ENCODE measurements at regions not wholly inside any gene's neighbourhood (a gene's known extent, or its start where the extent isn't known, plus 50 kb on each side); places are given as distances from the start of the nearest gene placed in this dataset.

DNA sequence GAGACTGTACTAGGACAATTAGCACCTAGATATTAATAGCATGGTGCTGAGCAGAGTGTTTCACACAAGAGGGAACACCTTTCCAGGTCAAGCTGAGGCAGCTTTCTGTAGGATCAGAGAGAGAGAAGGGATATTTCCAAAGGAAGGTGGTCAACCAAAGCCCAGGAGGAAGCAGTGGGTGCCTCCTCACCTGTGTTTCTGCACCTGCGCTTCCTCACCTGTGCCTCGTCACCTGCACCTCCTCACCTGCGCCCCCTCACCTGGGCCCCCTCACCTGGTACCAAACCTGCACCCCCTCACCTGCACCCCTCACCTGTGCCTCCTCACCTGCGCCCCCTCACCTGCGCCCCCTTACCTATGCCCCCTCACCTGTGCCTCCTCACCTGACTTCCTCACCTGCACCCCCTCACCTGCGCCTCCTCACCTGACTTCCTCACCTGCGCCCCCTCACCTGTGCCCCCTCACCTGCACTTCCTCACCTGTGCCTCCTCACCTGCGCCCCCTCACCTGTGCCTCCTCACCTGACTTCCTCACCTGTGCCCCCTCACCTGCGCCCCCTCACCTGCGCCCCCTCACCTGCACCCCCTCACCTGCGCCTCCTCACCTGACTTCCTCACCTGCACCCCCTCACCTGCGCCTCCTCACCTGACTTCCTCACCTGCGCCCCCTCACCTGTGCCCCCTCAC is 67.9 kb downstream of the TTLL2 start:
- H3K4me3 Mint-ChIP-seq, result no peak overlapping the region
- H3K9me3 Mint-ChIP-seq, result peaks cover 4% of the 10 kb centered on the region
- DNase-seq (ENCODE audit: low spot score), result no peak
- H3K36me3 Mint-ChIP-seq, result no peaks in the 10 kb centered on the region
- no peak overlapping the region for H3K27ac Mint-ChIP-seq
- no peaks in the 10 kb centered on the region for H3K27me3 Mint-ChIP-seq
- no peaks in the 10 kb centered on the region for H3K4me1 Mint-ChIP-seq (ENCODE audit: low read depth in 2 of 2)
- ATAC-seq, result no peak

DNA sequence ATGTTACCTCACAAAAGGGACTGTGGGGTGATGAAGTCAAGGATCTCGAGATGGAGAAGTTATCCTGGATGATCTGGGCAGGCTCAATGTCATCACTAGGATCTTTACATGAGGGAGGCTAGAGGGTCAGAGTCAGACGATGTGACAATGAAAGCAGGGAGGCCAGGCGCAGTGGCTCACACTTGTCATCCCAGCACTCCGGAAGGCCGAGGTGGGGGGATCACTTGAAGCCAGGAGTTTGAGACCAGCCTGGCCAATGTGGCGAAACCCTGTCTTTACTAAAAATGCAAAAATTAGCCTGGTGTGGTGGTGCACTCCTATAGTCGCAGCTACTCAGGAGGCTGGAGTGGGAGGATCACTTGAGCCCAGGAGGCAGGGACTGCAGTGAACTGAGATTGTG is 68.8 kb downstream of the TTLL2 start:
- H3K9me3 Mint-ChIP-seq, result peaks cover 3% of the 10 kb centered on the region
- H3K27ac Mint-ChIP-seq, result no peak overlapping the region
- H3K36me3 Mint-ChIP-seq, result no peaks in the 10 kb centered on the region
- ATAC-seq (no peak), DNase-seq (ENCODE audit: low spot score) (no peak)
- no peaks in the 10 kb centered on the region for H3K4me1 Mint-ChIP-seq (ENCODE audit: low read depth in 2 of 2)
- no peaks in the 10 kb centered on the region for H3K27me3 Mint-ChIP-seq
- H3K4me3 Mint-ChIP-seq, result no peak overlapping the region

GRCh38 chr6:167394339-167394738 is 69.5 kb downstream of the TTLL2 start:
- ATAC-seq, result no peak
- no peaks in the 10 kb centered on the region for H3K27me3 Mint-ChIP-seq
- H3K27ac Mint-ChIP-seq, result no peak overlapping the region

GRCh38 chr6:167394820-167395219 is 69.9 kb downstream of the TTLL2 start:
- Mint-ChIP-seq H3K9me3 (no peaks in the 10 kb centered on the region), H3K4me1 (ENCODE audit: low read depth in 2 of 2) (no peaks in the 10 kb centered on the region), H3K27me3 (no peaks in the 10 kb centered on the region), H3K27ac (no peak overlapping the region), H3K4me3 (no peak overlapping the region), H3K36me3 (no peaks in the 10 kb centered on the region)
- no peak for DNase-seq (ENCODE audit: low spot score)
- no peak for ATAC-seq

More at GRCh38 chr6:167394339-167394738, 69.5 kb downstream of the TTLL2 start:
- no peaks in the 10 kb centered on the region for H3K36me3 Mint-ChIP-seq
- DNase-seq (ENCODE audit: low spot score), result no peak
- H3K4me1 Mint-ChIP-seq (ENCODE audit: low read depth in 2 of 2), result no peaks in the 10 kb centered on the region
- no peak overlapping the region for H3K4me3 Mint-ChIP-seq
- no peaks in the 10 kb centered on the region for H3K9me3 Mint-ChIP-seq

- Mint-ChIP-seq H3K9me3 (no peaks in the 10 kb centered on the region), H3K4me3 (no peak overlapping the region), H3K4me1 (ENCODE audit: low read depth in 2 of 2) (no peaks in the 10 kb centered on the region), H3K27me3 (no peaks in the 10 kb centered on the region), H3K27ac (no peak overlapping the region), H3K36me3 (no peaks in the 10 kb centered on the region)
- DNase-seq (ENCODE audit: low spot score) (no peak), ATAC-seq (no peak)
Observed at GRCh38 chr6:167396068-167396658, 71.3 kb downstream of the TTLL2 start.

GRCh38 chr6:167396659-167397490 is 72.0 kb downstream of the TTLL2 start:
- peak in 1 of 2 donors; percentile 38 for ATAC-seq

DNA sequence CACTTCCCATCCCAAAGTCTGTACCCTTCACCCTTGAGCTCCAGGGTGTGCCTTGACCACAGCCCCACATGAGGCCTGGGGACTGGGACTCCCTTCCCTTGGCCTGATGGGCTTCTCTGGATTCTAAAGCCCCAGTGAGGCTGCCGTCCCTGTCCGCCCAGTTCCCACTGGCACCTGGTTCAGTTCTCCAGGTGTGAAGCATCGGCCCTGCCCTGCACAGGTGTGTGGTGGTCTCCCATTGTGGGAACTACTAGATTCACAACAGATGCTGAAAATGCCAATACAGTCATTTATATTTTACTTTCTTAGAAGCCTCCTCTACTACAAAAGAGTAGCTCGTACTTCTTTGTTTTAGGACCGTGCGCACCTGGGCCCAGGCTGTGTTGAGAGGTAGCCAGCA is 72.8 kb downstream of the TTLL2 start:
- ATAC-seq (no peak), DNase-seq (ENCODE audit: low spot score) (no peak)
- Mint-ChIP-seq H3K36me3 (no peaks in the 10 kb centered on the region), H3K27me3 (peaks cover 0 to 2% of the 10 kb centered on the region in 2 donors), H3K4me3 (no peak overlapping the region), H3K27ac (no peak overlapping the region), H3K9me3 (no peaks in the 10 kb centered on the region), H3K4me1 (ENCODE audit: low read depth in 2 of 2) (no peaks in the 10 kb centered on the region)

More at GRCh38 chr6:167396659-167397490, 72.0 kb downstream of the TTLL2 start:
- Mint-ChIP-seq H3K4me3 (no peak overlapping the region), H3K27ac (no peak overlapping the region), H3K27me3 (peaks cover 0 to 2% of the 10 kb centered on the region in 2 donors), H3K4me1 (ENCODE audit: low read depth in 2 of 2) (no peaks in the 10 kb centered on the region), H3K36me3 (no peaks in the 10 kb centered on the region), H3K9me3 (no peaks in the 10 kb centered on the region)
- no peak for DNase-seq (ENCODE audit: low spot score)

GRCh38 chr6:167398214-167399050 is 73.5 kb downstream of the TTLL2 start:
- DNase-seq (ENCODE audit: low spot score) (no peak), ATAC-seq (no peak)
- Mint-ChIP-seq H3K27ac (no peak overlapping the region), H3K4me1 (ENCODE audit: low read depth in 2 of 2) (no peaks in the 10 kb centered on the region), H3K36me3 (no peaks in the 10 kb centered on the region), H3K9me3 (no peaks in the 10 kb centered on the region), H3K27me3 (peaks cover 0 to 2% of the 10 kb centered on the region in 2 donors), H3K4me3 (no peak overlapping the region)

GRCh38 chr6:167399051-167399387 is 74.1 kb downstream of the TTLL2 start:
- Mint-ChIP-seq H3K4me1 (ENCODE audit: low read depth in 2 of 2) (no peaks in the 10 kb centered on the region), H3K9me3 (no peaks in the 10 kb centered on the region), H3K27ac (no peak overlapping the region), H3K36me3 (no peaks in the 10 kb centered on the region), H3K27me3 (peaks cover 0 to 4% of the 10 kb centered on the region in 2 donors), H3K4me3 (no peak overlapping the region)
- DNase-seq (ENCODE audit: low spot score) (no peak), ATAC-seq (no peak)

GRCh38 chr6:167399599-167399998 is 74.7 kb downstream of the TTLL2 start:
- ATAC-seq (no peak), DNase-seq (ENCODE audit: low spot score) (no peak)
- Mint-ChIP-seq H3K4me3 (no peak overlapping the region), H3K4me1 (ENCODE audit: low read depth in 2 of 2) (no peaks in the 10 kb centered on the region), H3K36me3 (no peaks in the 10 kb centered on the region), H3K27me3 (peaks cover 0 to 4% of the 10 kb centered on the region in 2 donors), H3K27ac (no peak overlapping the region), H3K9me3 (no peaks in the 10 kb centered on the region)

- Mint-ChIP-seq H3K4me1 (ENCODE audit: low read depth in 2 of 2) (no peaks in the 10 kb centered on the region), H3K36me3 (no peaks in the 10 kb centered on the region), H3K27me3 (peaks cover 9 to 10% of the 10 kb centered on the region in 2 donors), H3K27ac (no peak overlapping the region), H3K9me3 (no peaks in the 10 kb centered on the region), H3K4me3 (no peak overlapping the region)
- no peak for ATAC-seq
- no peak for DNase-seq (ENCODE audit: low spot score)
Observed at GRCh38 chr6:167400482-167401138, 75.7 kb downstream of the TTLL2 start.

GRCh38 chr6:167401525-167402194 is 76.8 kb downstream of the TTLL2 start:
- H3K9me3 Mint-ChIP-seq, result no peaks in the 10 kb centered on the region
- H3K36me3 Mint-ChIP-seq, result no peaks in the 10 kb centered on the region
- H3K4me1 Mint-ChIP-seq (ENCODE audit: low read depth in 2 of 2), result no peaks in the 10 kb centered on the region
- no peak for DNase-seq (ENCODE audit: low spot score)
- no peak for ATAC-seq
- H3K27me3 Mint-ChIP-seq, result peaks cover 13 to 14% of the 10 kb centered on the region in 2 donors
- H3K4me3 Mint-ChIP-seq, result no peak overlapping the region
- no peak overlapping the region for H3K27ac Mint-ChIP-seq

Data from natural killer cell treated with Interleukin-12 subunit alpha and Interleukin-12 subunit beta and Interleukin-15 and Interleukin-18, amount 100 ng/mL, for 72 hours (primary cell).